A673 (cell line): ENCODE measurements at regions not wholly inside any gene's neighbourhood (a gene's known extent, or its start where the extent isn't known, plus 50 kb on each side); places are given as distances from the start of the nearest gene placed in this dataset.

Source experiments
- CTCF ChIP-seq: fragments of 300-800, 200-600 bp; sonication (generic); conservative IDR thresholded peaks from 2 replicates; pipeline ENCODE4 v1.5.1; 2017; ENCODE audit warnings: low read depth, mild to moderate bottlenecking, antibody characterized with exemption, low read length, moderate library complexity, mixed read lengths
- EZH2 ChIP-seq: fragments of 200-600 bp; sonication (generic); IDR thresholded peaks from 2 replicates; pipeline ENCODE4 v1.6.1; 2017; ENCODE audit warnings: borderline replicate concordance, low read depth, mild to moderate bottlenecking, mixed read lengths, antibody characterized with exemption, low read length; ENCODE audit not compliant: poor library complexity, severe bottlenecking

- TF ChIP-seq CTCF: no peak
- no peak for TF ChIP-seq EZH2
These were observed 178.1 kb downstream of the FGF1 start for GRCh38 chr5:142507531-142508372.
